ENCODE measurements at regions not wholly inside any gene's neighbourhood (a gene's known extent, or its start where the extent isn't known, plus 50 kb on each side); places are given as distances from the start of the nearest gene placed in this dataset.

DNA sequence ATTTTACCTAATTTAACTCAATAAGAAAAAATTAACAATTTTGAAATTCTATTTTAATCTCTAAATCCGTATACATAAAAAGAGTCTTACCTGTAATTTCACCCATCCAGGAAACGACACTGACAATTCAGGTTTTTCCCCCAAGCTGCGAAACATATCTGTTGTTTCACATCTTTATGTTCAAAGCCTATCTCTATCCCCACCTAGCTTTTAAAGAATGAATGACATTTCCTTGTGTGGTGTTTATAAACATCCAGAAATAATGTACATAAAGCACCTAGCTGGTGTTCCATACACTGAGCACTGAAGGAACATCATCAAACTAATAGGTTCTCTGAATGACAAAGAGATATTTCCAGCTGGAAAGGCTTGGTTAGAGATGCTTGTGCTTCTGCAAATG lies 867.8 kb downstream of the SQOR start:
- intact Hi-C loops (cut with micrococcal nuclease; ENCODE audit: unreplicated experiment): loop anchor here (2.0 kb wide), 1 partner anchor 198 kb away; no protein-coding TSS in a partner anchor
- FAIRE-seq (no peak), ATAC-seq (no peak), DNase-seq (ENCODE audit: low spot score) (peak; percentile 1)
- 23% methylated on average over 3 of the region's 3 CpGs for WGBS (ENCODE audit: low lambda C conversion rate)
- Histone ChIP-seq H3K9me3 (ENCODE audit: low read length) (peaks cover 62% of the 10 kb centered on the region), H3K79me2 (ENCODE audit: insufficient read depth, low read length) (no peaks in the 10 kb centered on the region), H3K4me1 (ENCODE audit: insufficient read depth, low read length) (no peaks in the 10 kb centered on the region), H3K9ac (ENCODE audit: insufficient read depth, low read depth, low read length) (no peak overlapping the region), H3K4me2 (ENCODE audit: low read depth, low read length) (no peak overlapping the region), H3K36me3 (replicated peaks in 1 of 2; ENCODE audit: control insufficient read depth in 1 of 2, insufficient read depth in 2 of 2, low read length in 2 of 2) (no peaks in the 10 kb centered on the region), H3K4me3 (replicated peaks in 1 of 3; ENCODE audit: insufficient read depth in 1 of 3, low read depth in 2 of 3, low read length in 3 of 3) (no peak overlapping the region), H2AFZ (ENCODE audit: low read length) (no peak overlapping the region), H3K27me3 (ENCODE audit: control insufficient read depth in 1 of 2, insufficient read depth in 2 of 2, low read length in 2 of 2) (no peaks in the 10 kb centered on the region), H4K20me1 (ENCODE audit: insufficient read depth, low read length) (no peaks in the 10 kb centered on the region), H3K27ac (ENCODE audit: extremely low read length, insufficient read depth, low read length) (no peak overlapping the region)
- ChIA-PET CTCF (ENCODE audit: low intra/inter-chr PET ratio, low total read pairs) (interaction anchor here (0.7 kb wide), 1 partner anchor 191 kb away, joined by 3 read pairs; no protein-coding TSS in a partner anchor), POLR2A (no interaction called here)
- in situ Hi-C loops (cut with HindIII; ENCODE audit: extremely low pct_ligation_motif_present, low pct_unique_long_range_greater_than_20kb): no loop called here
- TF ChIP-seq STAG1 (CRISPR knock-in tag; IDR thresholded peaks at IDR 0.05) (peak; percentile 43), SALL1 (CRISPR knock-in tag; IDR thresholded peaks at IDR 0.05) (no peak)
- TF ChIP-seq, protein P1, sequence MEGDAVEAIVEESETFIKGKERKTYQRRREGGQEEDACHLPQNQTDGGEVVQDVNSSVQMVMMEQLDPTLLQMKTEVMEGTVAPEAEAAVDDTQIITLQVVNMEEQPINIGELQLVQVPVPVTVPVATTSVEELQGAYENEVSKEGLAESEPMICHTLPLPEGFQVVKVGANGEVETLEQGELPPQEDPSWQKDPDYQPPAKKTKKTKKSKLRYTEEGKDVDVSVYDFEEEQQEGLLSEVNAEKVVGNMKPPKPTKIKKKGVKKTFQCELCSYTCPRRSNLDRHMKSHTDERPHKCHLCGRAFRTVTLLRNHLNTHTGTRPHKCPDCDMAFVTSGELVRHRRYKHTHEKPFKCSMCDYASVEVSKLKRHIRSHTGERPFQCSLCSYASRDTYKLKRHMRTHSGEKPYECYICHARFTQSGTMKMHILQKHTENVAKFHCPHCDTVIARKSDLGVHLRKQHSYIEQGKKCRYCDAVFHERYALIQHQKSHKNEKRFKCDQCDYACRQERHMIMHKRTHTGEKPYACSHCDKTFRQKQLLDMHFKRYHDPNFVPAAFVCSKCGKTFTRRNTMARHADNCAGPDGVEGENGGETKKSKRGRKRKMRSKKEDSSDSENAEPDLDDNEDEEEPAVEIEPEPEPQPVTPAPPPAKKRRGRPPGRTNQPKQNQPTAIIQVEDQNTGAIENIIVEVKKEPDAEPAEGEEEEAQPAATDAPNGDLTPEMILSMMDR (CRISPR knock-in tag; IDR thresholded peaks at IDR 0.05): peak; percentile 22
- TF ChIP-seq, protein P2, sequence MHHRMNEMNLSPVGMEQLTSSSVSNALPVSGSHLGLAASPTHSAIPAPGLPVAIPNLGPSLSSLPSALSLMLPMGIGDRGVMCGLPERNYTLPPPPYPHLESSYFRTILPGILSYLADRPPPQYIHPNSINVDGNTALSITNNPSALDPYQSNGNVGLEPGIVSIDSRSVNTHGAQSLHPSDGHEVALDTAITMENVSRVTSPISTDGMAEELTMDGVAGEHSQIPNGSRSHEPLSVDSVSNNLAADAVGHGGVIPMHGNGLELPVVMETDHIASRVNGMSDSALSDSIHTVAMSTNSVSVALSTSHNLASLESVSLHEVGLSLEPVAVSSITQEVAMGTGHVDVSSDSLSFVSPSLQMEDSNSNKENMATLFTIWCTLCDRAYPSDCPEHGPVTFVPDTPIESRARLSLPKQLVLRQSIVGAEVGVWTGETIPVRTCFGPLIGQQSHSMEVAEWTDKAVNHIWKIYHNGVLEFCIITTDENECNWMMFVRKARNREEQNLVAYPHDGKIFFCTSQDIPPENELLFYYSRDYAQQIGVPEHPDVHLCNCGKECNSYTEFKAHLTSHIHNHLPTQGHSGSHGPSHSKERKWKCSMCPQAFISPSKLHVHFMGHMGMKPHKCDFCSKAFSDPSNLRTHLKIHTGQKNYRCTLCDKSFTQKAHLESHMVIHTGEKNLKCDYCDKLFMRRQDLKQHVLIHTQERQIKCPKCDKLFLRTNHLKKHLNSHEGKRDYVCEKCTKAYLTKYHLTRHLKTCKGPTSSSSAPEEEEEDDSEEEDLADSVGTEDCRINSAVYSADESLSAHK (CRISPR knock-in tag; IDR thresholded peaks at IDR 0.05; ENCODE audit: borderline replicate concordance): no peak
- BruUV-seq (replicated peaks): no TSS peak

DNA sequence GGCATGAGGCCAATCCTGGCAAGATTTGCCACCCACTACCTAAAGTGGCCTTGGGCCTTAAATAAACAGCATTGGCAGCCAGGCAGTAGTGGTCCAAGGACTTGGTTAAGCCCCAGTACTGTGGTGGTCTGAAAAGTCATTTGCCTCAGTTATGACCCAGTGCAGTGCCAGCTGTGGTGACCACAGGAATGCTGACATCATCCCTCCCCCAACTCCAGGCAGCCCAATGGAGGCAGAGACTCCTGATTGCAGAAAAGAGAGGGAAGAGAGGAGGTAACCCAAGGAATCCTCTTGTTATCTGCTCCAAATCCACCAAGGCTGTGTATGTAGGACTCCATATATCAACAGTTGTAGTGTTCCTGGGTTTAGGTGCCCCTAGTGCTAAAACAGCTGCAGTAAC lies 883.6 kb downstream of the SQOR start:
- Histone ChIP-seq H2AFZ (ENCODE audit: low read length) (no peak overlapping the region), H3K4me1 (ENCODE audit: insufficient read depth, low read length) (no peaks in the 10 kb centered on the region), H3K4me3 (replicated peaks in 1 of 3; ENCODE audit: insufficient read depth in 1 of 3, low read depth in 2 of 3, low read length in 3 of 3) (no peak overlapping the region), H3K36me3 (replicated peaks in 1 of 2; ENCODE audit: control insufficient read depth in 1 of 2, insufficient read depth in 2 of 2, low read length in 2 of 2) (no peaks in the 10 kb centered on the region), H3K9ac (ENCODE audit: insufficient read depth, low read depth, low read length) (no peak overlapping the region), H4K20me1 (ENCODE audit: insufficient read depth, low read length) (no peaks in the 10 kb centered on the region), H3K4me2 (ENCODE audit: low read depth, low read length) (no peak overlapping the region), H3K27ac (ENCODE audit: extremely low read length, insufficient read depth, low read length) (no peak overlapping the region), H3K79me2 (ENCODE audit: insufficient read depth, low read length) (no peaks in the 10 kb centered on the region), H3K27me3 (ENCODE audit: control insufficient read depth in 1 of 2, insufficient read depth in 2 of 2, low read length in 2 of 2) (no peaks in the 10 kb centered on the region), H3K9me3 (ENCODE audit: low read length) (peaks cover 82% of the 10 kb centered on the region)
- intact Hi-C loops (cut with micrococcal nuclease; ENCODE audit: unreplicated experiment) (no loop called here), in situ Hi-C loops (cut with HindIII; ENCODE audit: extremely low pct_ligation_motif_present, low pct_unique_long_range_greater_than_20kb) (no loop called here)
- ChIA-PET CTCF (ENCODE audit: low intra/inter-chr PET ratio, low total read pairs) (no interaction called here), POLR2A (no interaction called here)
- FAIRE-seq (no peak), DNase-seq (ENCODE audit: low spot score) (no peak), ATAC-seq (no peak)
- no TSS peak for BruUV-seq (replicated peaks)
- TF ChIP-seq ZNF180 (CRISPR knock-in tag; IDR thresholded peaks at IDR 0.05; ENCODE audit: borderline replicate concordance, low read depth) (no peak), DR1 (CRISPR knock-in tag; IDR thresholded peaks at IDR 0.05) (no peak), ATF7 (IDR thresholded peaks at IDR 0.05) (no peak), ATF7 (CRISPR knock-in tag; IDR thresholded peaks at IDR 0.05) (no peak), MYC (CRISPR knock-in tag; IDR thresholded peaks at IDR 0.05; ENCODE audit: borderline replicate concordance) (no peak), NFRKB (IDR thresholded peaks at IDR 0.05) (no peak)
- TF ChIP-seq, protein P3, sequence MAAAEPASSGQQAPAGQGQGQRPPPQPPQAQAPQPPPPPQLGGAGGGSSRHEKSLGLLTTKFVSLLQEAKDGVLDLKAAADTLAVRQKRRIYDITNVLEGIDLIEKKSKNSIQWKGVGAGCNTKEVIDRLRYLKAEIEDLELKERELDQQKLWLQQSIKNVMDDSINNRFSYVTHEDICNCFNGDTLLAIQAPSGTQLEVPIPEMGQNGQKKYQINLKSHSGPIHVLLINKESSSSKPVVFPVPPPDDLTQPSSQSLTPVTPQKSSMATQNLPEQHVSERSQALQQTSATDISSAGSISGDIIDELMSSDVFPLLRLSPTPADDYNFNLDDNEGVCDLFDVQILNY (CRISPR knock-in tag; conservative IDR thresholded peaks at IDR 0.05): no peak
- TF ChIP-seq, protein P4, sequence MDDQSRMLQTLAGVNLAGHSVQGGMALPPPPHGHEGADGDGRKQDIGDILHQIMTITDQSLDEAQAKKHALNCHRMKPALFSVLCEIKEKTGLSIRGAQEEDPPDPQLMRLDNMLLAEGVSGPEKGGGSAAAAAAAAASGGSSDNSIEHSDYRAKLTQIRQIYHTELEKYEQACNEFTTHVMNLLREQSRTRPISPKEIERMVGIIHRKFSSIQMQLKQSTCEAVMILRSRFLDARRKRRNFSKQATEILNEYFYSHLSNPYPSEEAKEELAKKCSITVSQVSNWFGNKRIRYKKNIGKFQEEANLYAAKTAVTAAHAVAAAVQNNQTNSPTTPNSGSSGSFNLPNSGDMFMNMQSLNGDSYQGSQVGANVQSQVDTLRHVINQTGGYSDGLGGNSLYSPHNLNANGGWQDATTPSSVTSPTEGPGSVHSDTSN (CRISPR knock-in tag; IDR thresholded peaks at IDR 0.05; ENCODE audit: borderline replicate concordance): no peak
